ENCODE measurements at regions not wholly inside any gene's neighbourhood (a gene's known extent, or its start where the extent isn't known, plus 50 kb on each side); places are given as distances from the start of the nearest gene placed in this dataset.

DNA sequence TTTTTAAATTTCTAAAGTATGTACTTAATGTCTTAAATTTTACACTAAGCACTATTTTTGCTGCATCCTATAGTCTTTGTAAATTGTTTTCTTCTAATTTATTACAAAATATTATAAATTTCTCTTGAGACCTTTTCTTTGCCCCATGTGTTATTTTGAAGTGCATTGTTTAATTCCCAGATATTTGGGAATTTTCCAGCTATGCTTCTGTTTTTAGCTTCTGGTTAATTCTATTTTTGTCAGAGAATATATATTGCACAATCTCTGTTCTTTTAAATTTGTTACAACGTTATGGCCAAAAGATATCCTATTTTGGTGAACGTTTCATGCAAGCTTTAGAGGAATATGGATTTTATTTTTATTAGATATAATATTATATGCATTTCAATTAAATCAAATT, 917.4 kb upstream of the MIR17HG start:
- TF ChIP-seq, protein P1, sequence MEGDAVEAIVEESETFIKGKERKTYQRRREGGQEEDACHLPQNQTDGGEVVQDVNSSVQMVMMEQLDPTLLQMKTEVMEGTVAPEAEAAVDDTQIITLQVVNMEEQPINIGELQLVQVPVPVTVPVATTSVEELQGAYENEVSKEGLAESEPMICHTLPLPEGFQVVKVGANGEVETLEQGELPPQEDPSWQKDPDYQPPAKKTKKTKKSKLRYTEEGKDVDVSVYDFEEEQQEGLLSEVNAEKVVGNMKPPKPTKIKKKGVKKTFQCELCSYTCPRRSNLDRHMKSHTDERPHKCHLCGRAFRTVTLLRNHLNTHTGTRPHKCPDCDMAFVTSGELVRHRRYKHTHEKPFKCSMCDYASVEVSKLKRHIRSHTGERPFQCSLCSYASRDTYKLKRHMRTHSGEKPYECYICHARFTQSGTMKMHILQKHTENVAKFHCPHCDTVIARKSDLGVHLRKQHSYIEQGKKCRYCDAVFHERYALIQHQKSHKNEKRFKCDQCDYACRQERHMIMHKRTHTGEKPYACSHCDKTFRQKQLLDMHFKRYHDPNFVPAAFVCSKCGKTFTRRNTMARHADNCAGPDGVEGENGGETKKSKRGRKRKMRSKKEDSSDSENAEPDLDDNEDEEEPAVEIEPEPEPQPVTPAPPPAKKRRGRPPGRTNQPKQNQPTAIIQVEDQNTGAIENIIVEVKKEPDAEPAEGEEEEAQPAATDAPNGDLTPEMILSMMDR (conservative IDR thresholded peaks at IDR 0.05; ENCODE audit: low read depth, low read length), result no peak
- TF ChIP-seq EZH2 (IDR thresholded peaks at IDR 0.05; ENCODE audit: low read length, unreplicated experiment) (no peak), EZH2phosphoT487 (IDR thresholded peaks at IDR 0.05; ENCODE audit: borderline replicate concordance, low read length) (no peak)
